Neural cell (in vitro differentiated cells): ENCODE measurements at regions not wholly inside any gene's neighbourhood (a gene's known extent, or its start where the extent isn't known, plus 50 kb on each side); places are given as distances from the start of the nearest gene placed in this dataset.

Experiments
- EP300 ChIP-seq: fragments of 450-650 bp; conservative IDR thresholded peaks from 2 replicates; pipeline ENCODE4 v1.6.1; 2014; ENCODE audit warnings: antibody characterized with exemption, mild to moderate bottlenecking, moderate library complexity; ENCODE audit not compliant: poor library complexity, severe bottlenecking
- EZH2 ChIP-seq: fragments of 200-600, 300-800 bp; shearing (Covaris generic), sonication (generic); IDR thresholded peaks from 2 replicates; pipeline ENCODE4 v1.6.1; 2014; ENCODE audit warnings: antibody characterized with exemption, low read length, borderline replicate concordance, mild to moderate bottlenecking; ENCODE audit not compliant: insufficient read depth, poor library complexity, severe bottlenecking
- MXI1 ChIP-seq: fragments of 450-650 bp; conservative IDR thresholded peaks from 2 replicates; pipeline ENCODE4 v1.6.1; 2014; ENCODE audit warnings: antibody characterized with exemption, mild to moderate bottlenecking; ENCODE audit not compliant: poor library complexity, severe bottlenecking
- POLR2AphosphoS5 ChIP-seq: IDR thresholded peaks from 2 replicates; pipeline ENCODE4 v1.6.1; 2012
- SMC3 ChIP-seq: fragments of 450-650 bp; conservative IDR thresholded peaks from 2 replicates; pipeline ENCODE4 v1.6.1; 2014; ENCODE audit warnings: antibody characterized with exemption, mild to moderate bottlenecking, moderate library complexity; ENCODE audit not compliant: poor library complexity
- TAF1 ChIP-seq: IDR thresholded peaks from 2 replicates; pipeline ENCODE4 v1.6.1; 2012; ENCODE audit warnings: low read depth
- TF ChIP-seq, protein P1 (sequence below): fragments of 450-650 bp; IDR thresholded peaks from 2 replicates; pipeline ENCODE4 v1.5.1; 2014; ENCODE audit warnings: antibody characterized with exemption, mild to moderate bottlenecking, moderate library complexity; ENCODE audit not compliant: poor library complexity, severe bottlenecking
- TF ChIP-seq, protein P2 (sequence below): IDR thresholded peaks from 2 replicates; pipeline ENCODE4 v1.6.1; 2012; ENCODE audit warnings: borderline replicate concordance

DNA sequence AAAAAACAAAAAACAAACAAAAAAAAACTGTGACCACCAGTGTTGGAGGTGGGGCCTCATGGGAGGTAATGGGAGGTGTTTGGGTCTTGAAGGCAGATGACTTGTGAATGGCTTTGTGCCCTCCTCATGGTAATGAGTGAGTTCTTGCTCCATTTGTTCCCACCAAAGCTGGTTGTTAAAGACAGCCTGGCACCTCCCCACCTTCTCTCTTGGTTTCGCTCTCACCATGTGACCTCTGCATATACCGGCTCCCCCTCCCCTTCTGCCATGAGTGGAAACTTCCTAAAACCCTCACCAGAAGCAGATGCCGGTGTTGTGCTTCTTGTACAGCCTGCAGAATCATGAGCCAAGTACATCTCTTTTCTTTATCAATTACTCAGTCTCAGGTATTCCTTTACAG lies 61.5 kb upstream of the ATP11B start:
- TF ChIP-seq, protein P1, sequence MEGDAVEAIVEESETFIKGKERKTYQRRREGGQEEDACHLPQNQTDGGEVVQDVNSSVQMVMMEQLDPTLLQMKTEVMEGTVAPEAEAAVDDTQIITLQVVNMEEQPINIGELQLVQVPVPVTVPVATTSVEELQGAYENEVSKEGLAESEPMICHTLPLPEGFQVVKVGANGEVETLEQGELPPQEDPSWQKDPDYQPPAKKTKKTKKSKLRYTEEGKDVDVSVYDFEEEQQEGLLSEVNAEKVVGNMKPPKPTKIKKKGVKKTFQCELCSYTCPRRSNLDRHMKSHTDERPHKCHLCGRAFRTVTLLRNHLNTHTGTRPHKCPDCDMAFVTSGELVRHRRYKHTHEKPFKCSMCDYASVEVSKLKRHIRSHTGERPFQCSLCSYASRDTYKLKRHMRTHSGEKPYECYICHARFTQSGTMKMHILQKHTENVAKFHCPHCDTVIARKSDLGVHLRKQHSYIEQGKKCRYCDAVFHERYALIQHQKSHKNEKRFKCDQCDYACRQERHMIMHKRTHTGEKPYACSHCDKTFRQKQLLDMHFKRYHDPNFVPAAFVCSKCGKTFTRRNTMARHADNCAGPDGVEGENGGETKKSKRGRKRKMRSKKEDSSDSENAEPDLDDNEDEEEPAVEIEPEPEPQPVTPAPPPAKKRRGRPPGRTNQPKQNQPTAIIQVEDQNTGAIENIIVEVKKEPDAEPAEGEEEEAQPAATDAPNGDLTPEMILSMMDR = no peak
- TF ChIP-seq EP300 = no peak
- TF ChIP-seq TAF1 = no peak
- TF ChIP-seq EZH2 = no peak
- no peak for TF ChIP-seq POLR2AphosphoS5
- no peak for TF ChIP-seq MXI1
- TF ChIP-seq SMC3 = no peak
- TF ChIP-seq, protein P2, sequence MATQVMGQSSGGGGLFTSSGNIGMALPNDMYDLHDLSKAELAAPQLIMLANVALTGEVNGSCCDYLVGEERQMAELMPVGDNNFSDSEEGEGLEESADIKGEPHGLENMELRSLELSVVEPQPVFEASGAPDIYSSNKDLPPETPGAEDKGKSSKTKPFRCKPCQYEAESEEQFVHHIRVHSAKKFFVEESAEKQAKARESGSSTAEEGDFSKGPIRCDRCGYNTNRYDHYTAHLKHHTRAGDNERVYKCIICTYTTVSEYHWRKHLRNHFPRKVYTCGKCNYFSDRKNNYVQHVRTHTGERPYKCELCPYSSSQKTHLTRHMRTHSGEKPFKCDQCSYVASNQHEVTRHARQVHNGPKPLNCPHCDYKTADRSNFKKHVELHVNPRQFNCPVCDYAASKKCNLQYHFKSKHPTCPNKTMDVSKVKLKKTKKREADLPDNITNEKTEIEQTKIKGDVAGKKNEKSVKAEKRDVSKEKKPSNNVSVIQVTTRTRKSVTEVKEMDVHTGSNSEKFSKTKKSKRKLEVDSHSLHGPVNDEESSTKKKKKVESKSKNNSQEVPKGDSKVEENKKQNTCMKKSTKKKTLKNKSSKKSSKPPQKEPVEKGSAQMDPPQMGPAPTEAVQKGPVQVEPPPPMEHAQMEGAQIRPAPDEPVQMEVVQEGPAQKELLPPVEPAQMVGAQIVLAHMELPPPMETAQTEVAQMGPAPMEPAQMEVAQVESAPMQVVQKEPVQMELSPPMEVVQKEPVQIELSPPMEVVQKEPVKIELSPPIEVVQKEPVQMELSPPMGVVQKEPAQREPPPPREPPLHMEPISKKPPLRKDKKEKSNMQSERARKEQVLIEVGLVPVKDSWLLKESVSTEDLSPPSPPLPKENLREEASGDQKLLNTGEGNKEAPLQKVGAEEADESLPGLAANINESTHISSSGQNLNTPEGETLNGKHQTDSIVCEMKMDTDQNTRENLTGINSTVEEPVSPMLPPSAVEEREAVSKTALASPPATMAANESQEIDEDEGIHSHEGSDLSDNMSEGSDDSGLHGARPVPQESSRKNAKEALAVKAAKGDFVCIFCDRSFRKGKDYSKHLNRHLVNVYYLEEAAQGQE = no peak
